Gastroesophageal sphincter (tissue), 4 donors: ENCODE measurements at regions not wholly inside any gene's neighbourhood (a gene's known extent, or its start where the extent isn't known, plus 50 kb on each side); places are given as distances from the start of the nearest gene placed in this dataset.

Experiments
- ATAC-seq: fragments of 150-250 bp; one replicate; pipeline ENCODE4 v1.9.1; 2016; ENCODE audit warnings: mild to moderate bottlenecking, moderate library complexity
- H3K27ac ChIP-seq, 4 donors: fragments of 200-600 bp; sonication (generic) in 3 of 4; 1 replicate in 3 of 4; 2 replicates in 1 of 4; pipeline ENCODE4 v1.5.1; 2016 to 2019
- H3K27me3 ChIP-seq: fragments of 200-600 bp; sonication (generic); one replicate; pipeline ENCODE4 v1.5.1; 2019
- H3K36me3 ChIP-seq, 2 donors: fragments of 200-600 bp; sonication (generic); one replicate each; pipeline ENCODE4 v1.5.1; 2019; ENCODE audit warnings: control low read depth in 1 of 2
- H3K4me1 ChIP-seq, 3 donors: fragments of 200-600 bp; sonication (generic); 1 replicate in 2 of 3; 2 replicates in 1 of 3; pipeline ENCODE4 v1.5.1; 2016 to 2019; ENCODE audit warnings: control low read depth in 2 of 3
- H3K4me3 ChIP-seq, 2 donors: fragments of 200-600 bp; sonication (generic); one replicate each; pipeline ENCODE4 v1.5.1; 2019; ENCODE audit warnings: mild to moderate bottlenecking in 1 of 2, moderate library complexity in 1 of 2
- H3K9me3 ChIP-seq, 3 donors: fragments of 200-600 bp; sonication (generic); one replicate each; pipeline ENCODE4 v1.5.1; 2017 to 2019; ENCODE audit warnings: control low read depth in 2 of 3
- CTCF ChIP-seq, 4 experiments: fragments of 200-600 bp in 2 of 4; fragments of 450-650 bp in 2 of 4; sonication (generic) in 1 of 4; IDR thresholded peaks; one replicate each; pipeline ENCODE4 v1.5.1; 2017 to 2019; ENCODE audit warnings: antibody characterized with exemption in 4 of 4, mild to moderate bottlenecking in 2 of 4, moderate library complexity in 2 of 4
- EP300 ChIP-seq: sonication (generic); formaldehyde crosslinking; IDR thresholded peaks from one replicate; pipeline ENCODE4 v1.6.1; 2017; ENCODE audit warnings: antibody characterized with exemption, mild to moderate bottlenecking
- POLR2A ChIP-seq, 2 donors: fragments of 450-650 bp; IDR thresholded peaks; one replicate each; pipeline ENCODE4 v1.6.1; 2017; ENCODE audit warnings: antibody characterized with exemption in 2 of 2, mild to moderate bottlenecking in 2 of 2, moderate library complexity in 1 of 2
- POLR2AphosphoS5 ChIP-seq: sonication (generic); formaldehyde crosslinking; IDR thresholded peaks from one replicate; pipeline ENCODE4 v1.6.1; 2017; ENCODE audit warnings: antibody characterized with exemption
- WGBS, 2 donors: methylation state at CpG; one replicate each; pipeline ENCODE4 v1.1.5; 2018; ENCODE audit warnings: low coverage in 1 of 2; 5-methylcytosine and 5-hydroxymethylcytosine counted together

GRCh38 chr6:129967427-129967826, 51.0 kb upstream of the L3MBTL3 start:
- WGBS, 2 donors: 60 to 67% methylated on average over 1 of the region's 1 CpG
- no peak overlapping the region for H3K4me3 ChIP-seq
- H3K27ac ChIP-seq: no peak overlapping the region
- H3K27me3 ChIP-seq: no peaks in the 10 kb centered on the region
- H3K9me3 ChIP-seq: no peaks in the 10 kb centered on the region
- H3K4me1 ChIP-seq: no peaks in the 10 kb centered on the region
- no peak for ATAC-seq
- TF ChIP-seq CTCF (IDR thresholded peaks at IDR 0.05) (no peak), POLR2A (IDR thresholded peaks at IDR 0.05) (no peak), EP300 (no peak), POLR2AphosphoS5 (no peak)
- no peaks in the 10 kb centered on the region for H3K36me3 ChIP-seq

- Histone ChIP-seq H3K27me3 (no peaks in the 10 kb centered on the region), H3K9me3 (no peaks in the 10 kb centered on the region), H3K36me3 (no peaks in the 10 kb centered on the region), H3K4me1 (no peaks in the 10 kb centered on the region), H3K27ac (no peak overlapping the region), H3K4me3 (no peak overlapping the region)
- no peak for ATAC-seq
- 100% methylated on average over 1 to 2 of the region's 2 CpGs for WGBS, 2 donors
- no peak for TF ChIP-seq EP300
- no peak for TF ChIP-seq POLR2A (IDR thresholded peaks at IDR 0.05)
- no peak for TF ChIP-seq POLR2AphosphoS5
- TF ChIP-seq CTCF (IDR thresholded peaks at IDR 0.05): no peak
Observed at GRCh38 chr6:129966125-129966524, 52.3 kb upstream of the L3MBTL3 start.

- no peak for ATAC-seq
- TF ChIP-seq EP300 (no peak), CTCF (IDR thresholded peaks at IDR 0.05) (no peak), POLR2AphosphoS5 (no peak), POLR2A (IDR thresholded peaks at IDR 0.05) (no peak)
Observed at GRCh38 chr6:129965096-129965495, 53.3 kb upstream of the L3MBTL3 start.

GRCh38 chr6:129959358-129959930, 58.9 kb upstream of the L3MBTL3 start:
- ATAC-seq: no peak
- 90 to 91% methylated on average over 4 to 7 of the region's 16 CpGs for WGBS, 2 donors
- H3K4me1 ChIP-seq: no peaks in the 10 kb centered on the region
- no peaks in the 10 kb centered on the region for H3K9me3 ChIP-seq
- TF ChIP-seq EP300: no peak
- TF ChIP-seq POLR2AphosphoS5: no peak
- TF ChIP-seq CTCF (IDR thresholded peaks at IDR 0.05): no peak
- TF ChIP-seq POLR2A (IDR thresholded peaks at IDR 0.05): no peak
- no peak overlapping the region for H3K4me3 ChIP-seq
- no peaks in the 10 kb centered on the region for H3K27me3 ChIP-seq
- H3K36me3 ChIP-seq: no peaks in the 10 kb centered on the region
- H3K27ac ChIP-seq: no peak overlapping the region

More at GRCh38 chr6:129965096-129965495, 53.3 kb upstream of the L3MBTL3 start:
- H3K4me1 ChIP-seq: no peaks in the 10 kb centered on the region
- H3K36me3 ChIP-seq: no peaks in the 10 kb centered on the region
- H3K27ac ChIP-seq: no peak overlapping the region
- 89 to 94% methylated on average over 2 of the region's 2 CpGs for WGBS, 2 donors
- H3K27me3 ChIP-seq: no peaks in the 10 kb centered on the region
- no peaks in the 10 kb centered on the region for H3K9me3 ChIP-seq
- H3K4me3 ChIP-seq: no peak overlapping the region

GRCh38 chr6:129957941-129958898, 60.2 kb upstream of the L3MBTL3 start:
- 100% methylated on average over 3 of the region's 19 CpGs; no CpG with 5 or more reads in 1 of the 2 donors for WGBS, 2 donors
- Histone ChIP-seq H3K27ac (no peak overlapping the region), H3K27me3 (no peaks in the 10 kb centered on the region), H3K4me1 (no peaks in the 10 kb centered on the region), H3K9me3 (no peaks in the 10 kb centered on the region), H3K4me3 (no peak overlapping the region), H3K36me3 (no peaks in the 10 kb centered on the region)
- TF ChIP-seq EP300: no peak
- no peak for TF ChIP-seq POLR2AphosphoS5
- no peak for TF ChIP-seq POLR2A (IDR thresholded peaks at IDR 0.05)
- no peak for TF ChIP-seq CTCF (IDR thresholded peaks at IDR 0.05)
- no peak for ATAC-seq
